Activated CD4-positive, CD25-positive, alpha-beta regulatory T cell treated with anti-CD3 and anti-CD28 coated beads, Interleukin-2, amount 50 U/mL, for 16 hours (primary cell): ENCODE measurements at regions not wholly inside any gene's neighbourhood (a gene's known extent, or its start where the extent isn't known, plus 50 kb on each side); places are given as distances from the start of the nearest gene placed in this dataset.
"Not testable (repeated sequence)": the region's sequence is repeated elsewhere in the genome, so short reads cannot be mapped to it uniquely, and the experiment has no call there.

Experiments used
- DNase-seq: peaks from one replicate; pipeline ENCODE4 v3.0.0-alpha.2; 2020; ENCODE audit warnings: low read depth, low spot score

DNA sequence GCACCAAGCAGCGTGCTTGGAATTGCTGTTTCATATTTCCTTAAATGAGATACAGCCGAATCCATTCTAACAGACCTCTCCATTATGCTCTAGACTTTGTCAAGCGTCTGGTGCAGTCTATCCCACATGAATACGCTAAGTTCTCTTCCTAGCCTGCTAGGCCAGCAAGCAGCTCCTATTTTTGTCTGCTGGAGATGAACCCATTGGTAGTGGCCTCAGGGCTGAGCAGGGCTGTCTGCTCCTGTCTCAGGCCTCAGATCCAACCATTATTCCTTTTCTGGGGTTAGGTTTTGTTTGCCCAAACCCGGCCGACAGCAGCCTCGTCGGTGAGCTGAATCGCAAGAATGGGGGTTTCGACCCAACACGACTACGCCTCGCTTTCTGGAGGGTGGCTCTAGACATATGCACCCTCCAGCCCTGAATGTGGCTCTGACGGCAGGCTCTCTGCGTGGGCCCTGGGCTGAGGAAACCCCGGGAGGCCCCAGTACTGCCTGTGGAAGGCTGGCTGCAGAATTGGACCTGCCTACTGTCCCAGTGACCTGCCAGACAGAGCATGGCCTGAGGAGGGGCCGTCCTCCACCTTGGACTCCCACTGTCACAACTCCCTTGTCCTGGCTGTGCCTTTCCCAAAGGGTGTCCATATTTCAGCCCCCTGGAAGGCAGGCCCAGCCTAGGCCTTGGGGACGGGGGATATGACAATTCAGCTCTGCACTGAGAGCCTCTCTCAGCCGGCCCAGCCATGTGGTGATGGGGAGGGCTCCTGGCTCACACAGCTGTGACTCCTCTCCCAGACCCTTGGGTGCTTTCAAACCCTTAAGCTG, 267.9 kb upstream of the TCERG1L start:
- DNase-seq, result no peak

- no peak for DNase-seq
Observed at GRCh38 chr10:131580076-131580652, 268.6 kb upstream of the TCERG1L start.

DNA sequence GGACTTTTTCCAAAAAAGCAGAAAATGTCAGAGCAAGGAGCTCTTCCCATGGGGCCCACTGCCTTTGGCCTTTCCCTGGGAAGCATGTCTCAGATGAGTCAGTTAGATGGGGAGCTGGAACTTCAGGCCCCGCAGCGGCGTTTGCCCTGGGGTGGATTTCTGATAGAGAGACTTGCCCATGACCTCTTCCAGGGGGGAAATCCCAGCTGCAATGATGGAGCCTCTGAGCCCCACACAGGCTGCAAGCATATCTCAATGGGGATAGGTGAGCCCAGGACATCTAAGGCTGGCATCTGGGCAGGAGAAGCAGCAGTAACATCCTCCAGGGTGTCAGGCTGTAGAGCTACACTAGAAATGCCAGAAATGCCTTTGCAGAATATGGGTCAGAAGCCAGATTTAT, 269.2 kb upstream of the TCERG1L start:
- no peak for DNase-seq

GRCh38 chr10:131581547-131581946, 270.0 kb upstream of the TCERG1L start:
- DNase-seq, result not testable (repeated sequence)

GRCh38 chr10:131584287-131584686, 272.8 kb upstream of the TCERG1L start:
- no peak for DNase-seq

GRCh38 chr10:131585761-131586160, 274.2 kb upstream of the TCERG1L start:
- DNase-seq, result no peak

- no peak for DNase-seq
Observed at GRCh38 chr10:131586958-131587357, 275.4 kb upstream of the TCERG1L start.

DNA sequence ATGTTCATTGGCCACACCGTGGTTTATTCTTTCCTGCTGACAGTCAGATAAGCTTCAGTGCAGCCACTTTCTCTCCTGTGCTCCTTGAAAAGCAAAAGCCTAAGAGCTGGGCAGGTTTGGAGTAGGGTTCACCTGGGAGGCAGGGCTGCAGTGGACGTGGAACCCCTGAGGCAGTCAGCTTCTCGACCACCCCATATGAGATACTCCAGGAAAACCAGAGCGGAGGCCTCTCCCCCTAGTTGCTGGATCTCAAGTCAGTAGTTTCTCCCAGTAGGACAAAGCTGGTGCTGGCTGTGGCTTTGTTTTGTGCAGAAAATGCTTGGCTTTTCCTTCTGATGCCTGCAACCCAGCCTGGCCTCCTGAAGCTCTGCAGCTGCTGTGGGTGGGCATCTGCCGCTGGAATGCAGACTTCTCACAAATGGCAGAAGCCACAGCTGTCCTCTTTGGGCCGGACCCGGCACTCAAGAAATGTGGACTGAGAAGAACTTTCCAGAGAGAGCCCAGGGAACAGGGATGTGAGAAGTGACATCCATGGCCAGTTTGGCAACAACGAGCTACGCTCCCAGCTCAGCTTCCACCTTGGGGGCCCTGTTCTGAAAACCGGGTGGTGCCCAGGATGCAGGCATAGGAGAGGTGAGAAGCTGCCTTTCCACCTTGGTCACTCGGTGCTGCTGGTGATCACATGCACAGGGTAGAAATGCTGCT, 276.6 kb upstream of the TCERG1L start:
- no peak for DNase-seq

- DNase-seq, result no peak
Observed at GRCh38 chr10:131588704-131589220, 277.2 kb upstream of the TCERG1L start.

DNA sequence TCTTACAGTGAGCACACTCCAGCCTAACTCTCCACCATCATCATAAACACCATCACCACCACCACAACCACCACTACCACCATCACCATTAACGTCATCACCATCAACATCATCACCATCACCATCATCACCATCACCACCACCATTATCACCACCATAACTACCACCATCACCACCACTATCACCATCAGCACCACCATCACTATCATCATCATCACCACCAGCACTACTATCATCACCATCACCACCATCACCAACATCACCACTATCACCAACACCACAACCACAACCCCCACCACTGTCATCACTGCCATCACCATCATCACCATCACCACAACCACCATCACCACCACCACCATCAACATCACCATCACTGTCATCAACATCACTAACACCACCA, 279.0 kb upstream of the TCERG1L start:
- no peak for DNase-seq

DNA sequence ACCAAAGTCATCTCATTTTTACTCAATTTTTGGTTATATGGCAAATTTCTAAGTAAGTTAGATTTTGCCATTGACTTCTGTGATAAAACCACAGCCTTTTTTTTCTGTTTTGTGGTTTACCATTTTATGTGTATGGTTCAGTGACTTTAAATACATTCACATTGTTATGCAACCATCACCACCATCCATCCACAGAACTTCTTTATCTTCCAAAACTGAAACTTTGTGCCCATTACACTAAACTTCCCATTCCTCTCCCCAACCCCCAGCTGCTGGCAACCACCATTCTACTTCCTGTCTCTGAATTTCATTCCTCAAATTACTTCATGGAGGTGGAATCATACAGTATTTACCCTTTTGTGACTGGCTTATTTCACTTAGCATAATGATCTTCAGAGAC, 280.4 kb upstream of the TCERG1L start:
- DNase-seq, result no peak

- no peak for DNase-seq
Observed at GRCh38 chr10:131609176-131609575, 291.6 kb upstream of the PPP2R2D start.

GRCh38 chr10:131615150-131615549, 285.7 kb upstream of the PPP2R2D start:
- no peak for DNase-seq

GRCh38 chr10:131616040-131616439, 284.8 kb upstream of the PPP2R2D start:
- no peak for DNase-seq

- no peak for DNase-seq
Observed at GRCh38 chr10:131617113-131617858, 283.5 kb upstream of the PPP2R2D start.

DNA sequence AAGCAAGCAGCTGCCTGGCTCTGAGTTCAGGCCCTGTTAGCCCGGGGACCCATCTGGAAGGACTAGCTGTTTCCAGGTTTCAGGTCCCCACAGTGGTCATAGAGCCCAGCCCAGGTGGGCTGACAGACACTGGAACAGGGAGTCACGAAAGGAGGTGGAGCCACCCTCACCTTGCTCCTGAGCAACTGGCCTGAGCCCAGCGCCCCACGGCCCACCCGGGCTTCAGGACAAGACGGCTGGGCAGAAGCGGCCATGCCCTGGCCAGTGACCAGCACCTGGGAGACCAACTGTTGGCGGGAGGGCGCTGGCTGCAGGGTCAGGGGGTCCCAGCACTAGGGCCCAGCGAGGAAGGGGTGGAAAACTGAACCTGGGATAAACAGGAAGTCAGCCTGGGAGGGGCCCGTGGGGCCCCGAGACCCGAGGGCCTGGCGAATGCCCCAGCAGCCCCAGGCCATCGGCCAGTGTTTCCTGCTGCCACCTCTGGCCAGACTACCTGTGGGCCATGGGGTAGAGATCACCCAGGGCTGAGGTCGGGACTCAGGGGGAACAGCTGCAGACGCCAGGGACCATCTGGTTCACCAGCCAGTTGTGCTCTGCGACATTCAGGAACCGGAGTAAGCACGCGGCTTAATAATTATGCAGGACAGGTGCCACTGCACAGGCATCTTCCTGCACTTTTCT, 282.1 kb upstream of the PPP2R2D start:
- no peak for DNase-seq

DNA sequence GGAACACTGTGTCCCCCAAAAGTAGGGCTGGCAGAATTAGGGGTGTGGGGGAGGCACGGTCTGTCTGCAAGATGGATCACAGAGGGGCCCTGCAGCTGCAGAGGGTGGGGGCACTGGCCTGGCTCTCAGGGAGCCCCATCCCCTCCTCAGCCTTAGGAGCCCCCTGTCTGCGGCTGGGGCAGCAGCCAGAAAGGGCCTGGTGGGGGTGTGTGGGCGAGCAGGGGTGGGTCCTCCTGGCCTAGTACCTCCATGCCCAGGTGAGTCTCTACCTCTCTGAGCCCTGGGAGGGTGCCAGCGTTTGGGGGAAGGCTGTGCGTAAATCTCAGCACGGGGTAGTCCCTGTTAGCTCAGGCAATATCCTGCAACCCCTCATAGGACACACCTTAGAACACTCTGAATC, 280.5 kb upstream of the PPP2R2D start:
- no peak for DNase-seq

DNA sequence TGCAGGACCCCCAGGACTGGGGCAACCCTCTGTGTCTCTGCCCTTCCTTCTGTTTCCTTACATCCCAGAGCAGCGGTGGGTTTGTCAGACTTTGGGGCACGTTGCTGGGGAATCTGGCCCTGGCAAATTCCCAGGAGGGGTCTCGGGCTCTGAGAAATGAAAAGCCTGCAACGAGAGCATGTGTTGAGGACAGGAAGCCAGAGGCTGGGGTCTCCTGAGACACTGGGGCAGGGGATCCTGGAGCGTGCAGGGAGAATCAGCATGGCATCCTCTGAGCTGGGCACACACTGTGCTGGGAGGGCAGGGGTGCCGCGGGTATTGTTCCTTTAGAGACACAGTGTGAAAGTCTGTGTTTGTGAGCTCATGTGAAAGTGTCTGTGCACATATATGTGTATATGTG, 279.9 kb upstream of the PPP2R2D start:
- DNase-seq, result no peak

- DNase-seq, result no peak
Observed at GRCh38 chr10:131621784-131622624, 278.8 kb upstream of the PPP2R2D start.

- DNase-seq, result no peak
Observed at GRCh38 chr10:131625041-131625440, 275.8 kb upstream of the PPP2R2D start.
